Ammon's horn (tissue), 1 donor: ENCODE measurements at regions not wholly inside any gene's neighbourhood (a gene's known extent, or its start where the extent isn't known, plus 50 kb on each side); places are given as distances from the start of the nearest gene placed in this dataset.
A peak's percentile ranks its signal among the peaks of the same experiment; 100 is the strongest.

Experiments used
- DNase-seq: peaks from one replicate; pipeline ENCODE4 v3.0.0-alpha.2; 2016; ENCODE audit warnings: low spot score

- DNase-seq: no peak
These were observed 160.2 kb upstream of the CCDC68 start for GRCh38 chr18:55119434-55119833.

- DNase-seq: peak; percentile 25
These were observed 159.8 kb upstream of the CCDC68 start for GRCh38 chr18:55119016-55119415.

DNA sequence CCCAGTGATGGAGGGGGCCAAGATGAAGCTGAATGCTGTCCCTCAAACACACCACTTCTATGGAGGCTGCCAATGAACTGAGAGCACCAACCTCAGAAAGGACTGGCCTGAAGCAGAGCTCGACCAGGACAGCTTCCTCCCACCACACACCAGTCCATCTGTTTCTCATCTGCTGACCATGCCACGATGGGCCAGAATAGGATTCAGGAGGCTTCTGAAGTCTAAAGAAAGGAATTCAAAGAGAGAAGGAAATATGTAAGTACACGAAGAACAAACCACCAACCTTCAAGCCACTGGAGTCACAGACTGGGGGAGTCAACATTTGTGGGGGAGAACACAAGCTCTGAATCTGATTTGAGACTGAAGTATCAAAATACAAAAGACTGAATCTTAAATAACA lies 157.6 kb upstream of the CCDC68 start:
- no peak for DNase-seq

DNA sequence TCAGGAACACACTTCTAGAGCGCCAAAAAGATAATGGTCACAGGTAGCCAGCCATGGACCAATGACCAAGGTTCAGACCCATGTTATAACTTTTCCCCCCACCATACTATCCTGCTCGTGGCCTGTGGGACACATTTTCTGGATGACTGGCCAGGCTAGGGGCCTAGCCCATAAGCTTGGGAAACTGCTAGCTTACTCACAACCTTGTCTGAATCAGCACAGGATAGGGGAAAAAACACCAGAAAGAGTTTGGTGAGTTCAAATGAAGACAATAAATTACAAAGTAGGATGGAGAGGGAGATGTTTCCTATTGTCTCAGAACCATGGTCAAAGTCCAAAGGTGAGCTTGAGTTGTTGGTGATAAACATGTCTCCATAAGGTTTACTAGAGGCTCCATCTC lies 156.3 kb upstream of the CCDC68 start:
- DNase-seq: no peak

- no peak for DNase-seq
These were observed 155.6 kb upstream of the CCDC68 start for GRCh38 chr18:55114876-55115275.

DNA sequence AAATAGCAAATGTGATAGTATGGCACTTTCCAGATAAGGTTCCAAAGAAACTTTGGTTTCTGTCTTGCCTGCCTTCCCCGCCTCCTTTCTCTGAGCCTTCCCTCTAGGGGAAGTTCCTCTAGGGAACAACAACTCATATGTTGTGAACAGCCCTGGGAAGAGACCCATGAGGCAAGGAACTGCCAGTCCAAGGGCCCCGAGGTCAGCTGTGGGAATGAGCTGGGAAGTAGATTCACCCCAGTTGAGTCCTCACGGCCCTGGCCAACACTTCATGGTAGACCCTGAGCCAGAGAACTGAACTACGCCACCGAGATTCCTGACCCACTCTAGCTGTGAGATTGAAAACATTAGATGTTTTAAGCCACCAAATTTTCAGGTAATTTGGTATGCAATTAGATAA lies 154.5 kb upstream of the CCDC68 start:
- DNase-seq: no peak

GRCh38 chr18:55111271-55111670 lies 152.0 kb upstream of the CCDC68 start:
- DNase-seq: no peak

DNA sequence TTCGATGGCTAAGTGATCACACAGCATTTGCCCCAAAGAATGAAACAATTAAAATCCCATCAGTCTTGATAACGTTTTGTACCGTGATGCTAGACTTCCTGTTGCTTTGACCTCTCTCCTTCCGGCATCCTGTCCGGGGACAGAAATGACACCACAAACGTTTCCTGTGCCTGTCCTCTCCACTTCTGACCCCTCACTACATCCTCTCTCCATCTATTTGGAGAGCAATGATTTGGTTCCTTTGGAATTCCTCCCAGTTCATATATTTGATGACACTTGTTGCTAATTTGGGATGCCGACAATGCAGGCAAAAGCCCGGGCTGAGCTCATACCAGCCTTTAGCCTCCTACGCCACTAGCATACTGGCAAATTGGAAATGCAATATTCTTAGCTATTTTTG lies 151.2 kb upstream of the CCDC68 start:
- no peak for DNase-seq

- DNase-seq: no peak
These were observed 150.7 kb upstream of the CCDC68 start for GRCh38 chr18:55109818-55110414.

GRCh38 chr18:55106906-55107305 lies 147.6 kb upstream of the CCDC68 start:
- DNase-seq: no peak

- DNase-seq: no peak
These were observed 147.2 kb upstream of the CCDC68 start for GRCh38 chr18:55106466-55106865.

GRCh38 chr18:55105873-55106272 lies 146.6 kb upstream of the CCDC68 start:
- DNase-seq: no peak

DNA sequence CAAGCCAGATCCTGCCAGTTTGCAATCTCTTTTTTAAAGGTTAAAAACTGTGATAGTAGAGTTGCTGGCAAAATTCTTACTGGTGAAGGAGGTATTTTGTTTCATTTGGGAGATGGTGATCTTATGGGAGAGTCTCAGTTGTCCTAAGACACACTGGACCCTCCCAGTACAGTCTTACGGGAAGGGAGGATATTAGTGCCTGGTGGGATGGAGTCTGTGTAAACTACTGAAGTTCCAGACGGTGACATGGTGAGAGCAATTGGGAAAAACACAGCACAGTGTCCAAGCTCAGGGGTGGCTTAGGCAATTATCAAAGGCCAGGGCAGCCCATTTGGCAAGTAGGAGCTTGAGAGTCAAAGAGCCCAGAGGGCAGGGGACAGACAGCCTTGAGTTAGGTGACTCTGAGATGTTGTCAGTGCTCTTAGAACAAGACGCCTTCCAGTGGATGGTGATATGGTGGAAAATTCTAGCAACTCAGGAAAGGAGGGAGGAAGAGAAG lies 143.7 kb upstream of the CCDC68 start:
- DNase-seq: no peak

- no peak for DNase-seq
These were observed 143.2 kb upstream of the CCDC68 start for GRCh38 chr18:55102501-55102900.

DNA sequence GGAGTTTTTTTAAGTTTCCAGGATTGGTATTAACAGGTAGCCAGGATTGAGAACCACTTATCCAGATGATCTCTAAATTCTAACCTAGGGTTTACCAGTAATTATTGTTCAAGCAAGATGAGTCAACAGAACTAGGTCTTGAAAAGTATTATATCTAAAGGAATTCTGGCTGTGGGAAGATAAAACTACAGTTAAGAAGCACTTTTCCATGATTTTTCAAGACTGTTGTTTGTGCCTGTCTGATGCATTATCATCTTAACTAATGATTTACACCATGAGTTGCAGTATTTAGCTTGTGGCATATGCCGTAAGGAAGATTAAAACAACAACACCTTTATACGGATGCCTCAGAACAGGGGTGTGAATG lies 142.2 kb upstream of the CCDC68 start:
- DNase-seq: no peak

DNA sequence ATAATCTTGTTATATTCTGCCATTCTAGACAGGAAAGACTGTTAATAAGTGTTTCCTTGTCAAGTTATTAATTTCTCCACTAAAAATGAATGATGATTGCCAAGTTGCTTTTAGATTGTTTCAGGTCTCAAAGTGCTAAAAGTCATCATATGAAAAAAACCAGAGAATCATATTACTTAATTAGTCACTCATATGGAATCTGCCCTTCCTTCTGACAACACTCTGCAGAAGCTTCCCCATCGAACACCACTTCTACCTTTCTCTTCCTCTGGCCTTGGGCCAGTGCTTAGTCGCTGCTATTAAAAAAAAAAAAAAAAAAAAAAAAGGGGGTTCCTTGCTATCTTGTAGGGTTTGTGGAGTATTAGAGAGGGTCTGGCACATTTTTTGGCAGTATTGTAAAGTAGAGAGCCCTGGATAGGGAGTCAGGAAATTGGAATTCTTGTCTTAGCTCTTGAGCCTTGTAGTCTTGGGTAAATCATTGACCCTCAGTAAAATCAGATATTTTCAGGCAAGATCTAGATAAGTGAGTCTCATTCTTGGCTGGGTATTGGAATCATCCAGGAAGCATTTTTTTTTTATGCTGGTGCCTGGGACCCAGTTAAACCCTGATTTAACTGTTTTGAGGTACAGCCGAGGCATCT lies 141.7 kb upstream of the CCDC68 start:
- DNase-seq: no peak

DNA sequence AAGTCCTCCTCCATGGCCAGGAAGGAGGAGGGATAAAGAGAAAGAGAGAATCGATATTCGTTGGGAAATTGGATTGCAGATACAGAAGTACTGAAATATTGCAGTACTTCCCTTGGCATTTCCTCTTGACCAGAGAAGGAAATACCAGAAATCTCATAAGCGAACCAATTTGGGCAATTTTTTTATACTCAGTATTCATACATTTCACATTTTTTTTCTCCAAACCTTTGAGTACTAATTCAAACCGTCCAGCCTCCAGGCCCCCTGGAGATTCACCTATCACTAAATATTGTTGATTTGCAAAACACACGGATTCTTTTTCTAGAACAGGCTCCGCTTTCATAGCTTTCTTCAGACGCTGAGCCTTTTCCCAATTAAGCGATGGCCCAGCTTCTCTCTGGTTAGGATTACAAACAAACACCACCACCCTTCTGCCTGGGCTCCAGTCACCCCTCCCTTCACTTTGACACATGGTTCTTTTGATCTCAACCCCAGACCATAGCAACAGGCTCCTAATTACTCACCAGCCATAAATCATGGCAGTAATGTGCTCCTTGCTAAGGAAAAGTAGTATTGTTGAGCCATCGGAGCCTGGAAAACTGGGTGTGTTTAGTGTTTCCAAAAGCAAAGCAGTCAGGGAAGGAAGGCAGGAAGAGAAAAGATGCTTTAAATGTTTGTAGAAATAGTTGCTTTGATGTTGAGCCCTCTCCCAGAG lies 138.4 kb upstream of the CCDC68 start:
- no peak for DNase-seq

- peak; percentile 86 for DNase-seq
These were observed 137.1 kb upstream of the CCDC68 start for GRCh38 chr18:55096263-55096951.

DNA sequence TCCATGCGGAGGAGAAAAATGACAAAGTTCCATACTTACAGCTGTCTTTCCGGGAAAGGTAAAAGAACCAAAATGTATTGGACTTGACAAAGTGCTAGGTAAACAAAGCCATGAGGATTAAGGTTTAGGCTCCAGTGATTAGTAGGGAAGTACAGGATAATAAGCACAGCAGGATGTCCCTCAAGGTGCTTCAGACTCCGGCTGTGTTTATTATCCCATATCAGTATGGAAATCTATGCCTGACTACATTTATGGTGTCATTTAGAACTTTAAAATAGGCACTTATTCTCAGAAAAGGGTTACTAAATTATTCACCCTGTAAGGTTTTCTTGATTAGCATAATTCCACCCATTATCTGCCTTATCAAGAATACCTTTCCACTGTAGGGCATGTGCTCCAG lies 136.3 kb upstream of the CCDC68 start:
- DNase-seq: no peak

DNA sequence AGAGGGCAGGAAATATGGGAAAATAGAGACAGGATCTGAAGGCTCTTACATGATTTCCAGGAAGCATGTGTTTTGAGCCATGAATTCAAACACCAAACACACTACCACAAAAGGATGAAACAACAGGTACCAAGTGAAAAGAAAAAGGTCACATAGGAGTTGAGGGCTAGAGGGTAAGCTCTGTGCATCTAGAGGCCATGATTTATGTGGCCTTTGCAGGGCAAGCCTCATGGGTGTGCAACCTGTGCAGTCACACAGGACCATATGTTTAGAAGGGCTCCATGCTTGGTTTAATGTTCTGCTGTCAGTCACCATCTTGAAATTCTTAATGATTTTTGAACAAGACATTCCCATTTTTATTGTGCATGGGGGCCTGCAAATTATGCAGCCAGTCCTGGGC lies 134.5 kb upstream of the CCDC68 start:
- no peak for DNase-seq

- DNase-seq: no peak
These were observed 134.0 kb upstream of the CCDC68 start for GRCh38 chr18:55093295-55093694.

- DNase-seq: no peak
These were observed 132.9 kb upstream of the CCDC68 start for GRCh38 chr18:55092166-55092565.
